Colon (tissue), 2 donors: ENCODE measurements at regions not wholly inside any gene's neighbourhood (a gene's known extent, or its start where the extent isn't known, plus 50 kb on each side); places are given as distances from the start of the nearest gene placed in this dataset.
"Not testable (repeated sequence)": the region's sequence is repeated elsewhere in the genome, so short reads cannot be mapped to it uniquely, and the experiment has no call there.

Source experiments
- FAIRE-seq: peaks from 2 replicates; lab custom pipeline; 2012; peaks lifted over from hg19 to GRCh38; lab: Jason Lieb, UNC
- donor health status: control.
- donor health status: control.

- peak; percentile 74 for FAIRE-seq
Measured at GRCh38 chr4:148954011-148954749, 512.0 kb upstream of the NR3C2 start.

DNA sequence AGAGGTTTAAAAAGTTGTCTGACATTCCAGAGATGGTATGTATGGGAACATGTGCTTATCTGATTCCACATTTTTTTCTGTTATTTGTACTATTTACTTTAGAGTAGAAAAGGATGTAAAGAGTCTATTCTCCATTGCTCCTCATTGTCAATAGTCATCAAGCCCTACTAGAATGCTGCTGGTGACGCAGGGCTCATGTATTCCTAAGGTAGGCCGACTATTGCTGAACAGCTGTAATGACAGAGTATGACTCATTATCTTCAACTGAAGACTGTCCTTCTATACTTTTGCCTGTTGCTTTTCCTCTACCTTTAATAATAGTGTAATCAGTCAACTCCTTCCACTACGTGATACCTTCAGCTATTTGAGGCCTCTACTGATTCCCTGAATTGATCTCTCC lies 509.1 kb upstream of the NR3C2 start:
- FAIRE-seq, result no peak

GRCh38 chr4:148946271-148946670 lies 504.1 kb upstream of the NR3C2 start:
- no peak for FAIRE-seq

DNA sequence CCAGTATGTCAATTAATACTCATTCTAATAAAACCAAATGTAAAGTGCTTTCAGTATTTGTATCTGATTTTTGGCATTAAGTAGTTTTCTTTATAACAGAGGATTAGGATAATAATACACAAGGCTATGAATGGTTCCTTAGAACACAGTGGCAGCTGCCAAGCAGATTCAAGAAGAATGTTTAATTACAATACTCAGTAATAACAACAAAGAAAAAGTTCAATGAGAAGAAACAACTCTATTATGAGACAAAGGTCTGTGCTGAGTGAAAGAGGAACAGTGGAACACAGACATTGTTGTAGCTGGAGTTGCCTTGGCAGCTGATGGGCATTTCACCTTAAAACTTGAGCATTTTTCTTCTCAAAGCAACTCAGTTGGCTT lies 502.6 kb upstream of the NR3C2 start:
- no peak for FAIRE-seq

DNA sequence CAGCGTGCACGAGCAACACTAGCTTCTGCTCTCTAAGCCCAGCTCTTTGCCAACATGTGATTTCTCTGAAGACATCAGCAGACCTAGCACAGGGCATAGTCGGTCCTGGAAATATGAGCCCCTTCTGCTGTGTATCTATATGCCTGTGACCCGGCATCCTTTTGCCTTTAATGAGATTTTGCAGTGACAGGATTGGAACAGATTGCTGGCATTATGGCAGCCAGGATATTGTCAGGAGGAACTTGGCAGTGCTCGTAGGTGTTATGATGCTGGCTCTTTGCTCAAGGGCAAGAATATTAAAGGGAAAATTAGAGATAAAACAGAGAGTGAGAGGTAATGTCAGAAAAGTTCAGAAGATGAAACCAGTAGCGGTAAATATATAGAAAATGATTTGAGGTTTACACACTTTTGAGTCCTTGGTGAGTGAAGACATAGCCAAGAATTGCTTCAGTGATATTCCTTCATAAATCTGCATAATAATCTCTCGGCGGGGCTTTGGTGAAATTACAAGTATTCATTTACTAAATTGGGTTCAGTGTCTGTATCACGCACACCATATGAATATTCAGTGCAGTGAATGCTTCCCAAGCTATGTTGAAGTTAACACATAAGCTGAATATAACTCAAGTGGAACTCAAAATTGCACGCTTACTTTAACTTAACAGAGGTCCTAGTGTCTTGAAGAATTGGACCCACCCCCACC lies 502.1 kb upstream of the NR3C2 start:
- no peak for FAIRE-seq

DNA sequence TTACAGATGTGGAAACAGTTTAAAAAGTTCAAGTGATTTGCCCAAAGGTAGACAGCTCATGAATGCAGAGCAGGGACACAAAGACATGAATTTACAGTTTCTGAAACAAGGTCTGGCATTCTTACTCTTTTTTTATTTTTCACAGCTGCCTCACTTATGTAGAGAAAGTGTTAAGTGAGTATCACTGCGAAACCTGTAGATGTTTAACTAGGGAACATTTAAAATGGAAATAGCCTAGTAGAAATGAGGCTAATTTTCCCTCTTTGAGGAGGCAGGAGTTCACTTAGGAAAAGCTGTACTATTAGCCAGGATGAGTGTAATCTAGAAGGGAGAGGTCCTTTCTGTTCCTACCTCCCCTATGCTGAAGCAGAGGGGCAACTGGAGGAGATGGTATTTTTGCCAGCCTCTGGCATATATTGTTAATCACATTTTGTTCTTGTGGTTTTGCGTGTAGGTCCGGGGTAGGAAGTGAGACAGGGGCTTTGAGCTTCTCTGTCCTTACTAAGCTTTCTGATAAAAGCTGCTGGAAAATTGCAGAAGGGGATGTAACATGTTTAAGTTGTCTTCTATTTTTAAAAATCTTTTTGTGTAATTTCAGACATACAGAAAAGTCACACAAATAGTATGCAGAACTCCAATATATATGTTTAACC lies 492.8 kb upstream of the NR3C2 start:
- FAIRE-seq, result no peak

DNA sequence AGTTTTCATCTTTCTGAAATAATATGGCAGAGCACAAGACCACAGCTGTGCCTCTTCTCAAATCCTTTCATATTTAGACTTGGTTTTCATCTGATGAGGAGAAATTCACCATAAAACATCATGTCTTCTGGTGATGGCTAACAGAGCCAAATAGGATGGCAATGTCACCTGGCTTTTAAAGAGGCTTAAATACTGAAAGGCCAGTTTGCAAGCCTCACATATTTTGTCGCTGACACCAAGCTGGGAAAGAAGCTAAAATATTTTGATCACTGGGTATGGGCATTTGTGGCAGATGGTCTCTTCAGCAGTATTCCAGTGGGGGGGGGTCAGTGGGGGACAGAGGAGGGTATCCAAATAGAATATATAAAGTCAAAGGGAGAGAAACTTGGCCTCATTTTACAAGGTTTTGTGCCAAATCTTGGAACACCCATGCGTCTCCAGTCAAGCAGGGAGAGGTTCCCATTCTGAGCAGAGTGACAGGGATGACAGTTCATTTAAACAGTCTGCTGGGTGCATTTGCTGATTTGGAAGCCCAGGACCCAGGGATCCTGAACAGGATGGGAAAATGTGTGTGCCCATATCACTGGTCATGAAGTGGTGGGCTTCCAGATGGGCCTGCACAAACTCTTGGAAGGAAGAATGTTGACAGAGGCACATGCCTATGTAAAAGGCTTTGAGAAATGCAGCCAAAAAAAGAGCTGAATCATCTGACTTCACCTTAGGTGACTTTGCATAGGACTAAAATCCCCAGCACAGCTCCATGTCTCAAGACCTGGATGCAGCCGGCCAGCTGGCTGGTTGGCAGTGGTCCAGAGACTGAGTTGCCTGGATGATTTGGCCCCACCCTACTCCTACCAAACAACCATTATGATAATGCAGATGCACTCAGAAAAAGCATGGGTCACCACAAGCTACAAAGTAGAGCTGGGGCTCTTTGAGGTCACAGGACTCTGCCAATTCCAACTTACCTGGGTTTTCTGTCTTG lies 484.4 kb upstream of the NR3C2 start:
- no peak for FAIRE-seq

DNA sequence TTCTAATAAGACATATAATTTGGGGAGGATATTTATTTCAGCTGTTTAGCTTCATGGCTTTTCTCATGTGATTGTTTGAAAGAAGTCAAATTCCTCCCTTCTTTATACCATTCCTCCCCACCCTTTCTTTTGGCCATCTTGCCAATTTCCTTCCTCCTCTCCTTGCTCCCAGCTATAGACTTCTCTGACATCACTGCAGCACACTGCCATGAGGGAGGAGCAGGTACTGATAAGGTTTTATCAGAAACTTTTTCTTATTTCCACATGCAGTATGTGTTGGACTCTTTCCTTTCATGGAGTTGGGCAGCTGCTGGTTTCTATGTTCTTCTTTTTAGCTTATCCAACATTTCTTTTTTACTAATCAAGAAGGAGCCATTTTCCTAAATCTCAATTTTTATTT lies 481.7 kb upstream of the NR3C2 start:
- FAIRE-seq, result no peak

DNA sequence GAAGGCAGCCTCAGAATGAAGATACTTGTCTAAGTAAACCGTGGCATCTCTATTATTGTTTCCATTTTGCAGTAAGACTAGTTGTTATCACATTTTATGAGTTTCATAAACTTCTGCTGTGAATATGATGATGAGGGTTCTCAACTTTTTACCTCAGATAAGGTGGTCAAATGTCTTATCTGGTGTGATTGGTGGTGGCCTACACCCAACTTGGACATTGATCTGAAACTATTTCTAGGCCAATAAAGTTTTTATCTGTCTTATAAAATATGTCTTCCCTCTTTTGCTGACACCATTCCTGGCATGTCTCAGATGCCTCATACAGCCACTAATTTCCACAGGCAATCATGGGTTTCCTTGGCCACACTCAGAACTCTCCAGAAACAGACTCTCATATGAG lies 480.3 kb upstream of the NR3C2 start:
- no peak for FAIRE-seq

DNA sequence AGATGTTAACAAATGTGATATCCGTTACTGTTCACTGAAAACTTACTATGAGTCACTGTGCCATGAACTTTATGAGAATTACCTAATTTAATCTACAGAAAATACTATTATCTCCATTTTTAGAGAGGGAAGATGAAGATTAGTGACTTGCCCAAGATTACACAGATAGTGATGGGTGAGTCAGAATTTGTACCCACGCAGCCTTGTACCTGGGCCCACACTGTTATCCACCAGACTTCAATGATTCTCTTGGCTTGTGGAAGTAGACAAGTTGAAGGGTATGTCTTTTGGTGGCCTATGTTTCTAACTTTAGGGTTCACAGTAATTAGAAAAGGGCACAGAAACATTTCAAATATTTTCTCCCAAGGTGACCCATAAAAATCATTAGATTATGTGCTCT lies 472.5 kb upstream of the NR3C2 start:
- no peak for FAIRE-seq

- FAIRE-seq, result no peak
Measured at GRCh38 chr4:148914301-148914700, 472.1 kb upstream of the NR3C2 start.

- FAIRE-seq, result no peak
Measured at GRCh38 chr4:148903388-148903787, 461.2 kb upstream of the NR3C2 start.

DNA sequence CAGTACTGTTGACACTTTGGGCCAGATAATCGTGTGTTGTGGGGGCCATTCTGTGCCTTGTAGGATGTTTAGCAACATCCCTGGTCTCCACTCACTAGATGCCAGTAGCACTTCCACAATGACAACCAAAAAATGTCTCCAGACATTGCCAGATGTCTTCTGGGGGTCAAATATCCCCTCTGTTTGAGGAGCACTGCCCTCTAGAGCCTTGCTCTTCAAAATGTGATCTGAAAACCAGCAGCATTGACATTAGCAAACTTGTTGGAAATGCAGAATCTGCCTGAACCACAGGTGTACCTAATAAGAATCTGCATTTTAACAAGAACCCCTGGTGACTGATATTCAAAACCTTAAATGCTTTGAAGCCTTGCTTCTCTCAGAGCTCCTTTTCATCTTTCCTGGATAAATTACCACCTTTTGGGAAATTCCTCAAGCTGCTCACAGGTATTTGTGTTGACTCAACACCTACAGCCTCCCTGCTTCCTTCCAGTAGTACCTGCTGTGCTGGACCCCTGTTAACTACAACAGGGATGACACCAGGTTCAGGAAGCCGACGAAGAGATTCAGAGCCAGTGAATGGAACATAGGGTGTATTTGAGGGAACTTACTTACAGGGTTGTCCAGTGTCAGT lies 459.0 kb upstream of the NR3C2 start:
- no peak for FAIRE-seq

GRCh38 chr4:148898139-148898538 lies 455.9 kb upstream of the NR3C2 start:
- not testable (repeated sequence) for FAIRE-seq

DNA sequence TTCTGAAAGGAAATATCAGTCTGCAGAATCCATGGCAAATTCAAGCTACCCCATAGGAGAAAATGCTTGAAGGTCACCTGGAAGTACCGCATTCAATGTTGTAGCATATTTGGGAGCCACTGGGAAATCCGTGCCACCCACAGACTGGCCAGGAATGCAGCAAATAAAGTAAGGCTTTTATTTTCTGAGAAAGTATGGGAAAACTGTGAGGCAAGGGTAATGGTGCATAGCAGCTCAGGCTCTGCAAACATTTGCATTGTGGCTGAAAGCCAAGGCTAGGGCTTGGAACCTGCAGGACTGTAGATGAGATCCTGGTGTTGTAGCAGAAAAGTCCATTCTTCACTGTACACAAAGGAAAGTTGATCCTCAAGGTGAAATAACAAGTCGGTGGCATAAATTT lies 450.9 kb upstream of the NR3C2 start:
- FAIRE-seq, result no peak

DNA sequence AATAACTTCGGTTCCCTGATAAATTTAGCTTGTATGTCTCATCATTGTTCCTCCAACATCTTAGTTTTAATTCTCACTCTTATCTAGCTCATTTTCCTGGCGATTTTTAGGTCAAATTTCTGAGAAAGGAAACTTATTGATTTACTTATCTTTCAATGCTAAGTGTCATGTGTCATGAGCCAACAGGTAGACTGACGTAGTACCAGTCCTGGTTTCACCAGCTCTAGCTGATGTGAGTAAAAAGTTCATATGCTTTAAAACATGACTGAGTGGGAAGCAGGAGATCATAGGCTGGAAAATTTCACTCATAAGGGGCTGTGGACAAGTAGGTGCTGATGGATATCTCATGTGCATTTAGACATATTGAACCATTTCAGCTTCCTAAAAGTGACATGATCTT lies 441.7 kb upstream of the NR3C2 start:
- FAIRE-seq, result no peak

DNA sequence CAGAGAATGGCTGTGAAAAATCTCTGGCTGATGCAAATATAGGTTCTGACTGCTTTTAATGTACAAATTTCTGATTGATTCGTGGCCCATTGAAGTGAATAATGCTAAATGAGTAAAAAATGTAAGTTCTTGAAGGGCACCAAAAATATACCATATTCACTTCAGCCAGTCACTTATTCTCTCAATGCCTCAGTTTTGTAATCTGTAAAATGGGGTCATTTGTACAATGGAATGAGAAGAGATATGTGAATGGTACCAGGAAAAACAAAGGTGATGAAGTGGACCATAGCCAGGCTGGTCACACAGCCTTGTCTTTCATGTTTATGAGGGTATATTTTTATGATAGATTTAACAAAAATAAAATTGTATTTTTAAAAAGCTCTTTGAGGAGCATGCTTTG lies 441.2 kb upstream of the NR3C2 start:
- no peak for FAIRE-seq

DNA sequence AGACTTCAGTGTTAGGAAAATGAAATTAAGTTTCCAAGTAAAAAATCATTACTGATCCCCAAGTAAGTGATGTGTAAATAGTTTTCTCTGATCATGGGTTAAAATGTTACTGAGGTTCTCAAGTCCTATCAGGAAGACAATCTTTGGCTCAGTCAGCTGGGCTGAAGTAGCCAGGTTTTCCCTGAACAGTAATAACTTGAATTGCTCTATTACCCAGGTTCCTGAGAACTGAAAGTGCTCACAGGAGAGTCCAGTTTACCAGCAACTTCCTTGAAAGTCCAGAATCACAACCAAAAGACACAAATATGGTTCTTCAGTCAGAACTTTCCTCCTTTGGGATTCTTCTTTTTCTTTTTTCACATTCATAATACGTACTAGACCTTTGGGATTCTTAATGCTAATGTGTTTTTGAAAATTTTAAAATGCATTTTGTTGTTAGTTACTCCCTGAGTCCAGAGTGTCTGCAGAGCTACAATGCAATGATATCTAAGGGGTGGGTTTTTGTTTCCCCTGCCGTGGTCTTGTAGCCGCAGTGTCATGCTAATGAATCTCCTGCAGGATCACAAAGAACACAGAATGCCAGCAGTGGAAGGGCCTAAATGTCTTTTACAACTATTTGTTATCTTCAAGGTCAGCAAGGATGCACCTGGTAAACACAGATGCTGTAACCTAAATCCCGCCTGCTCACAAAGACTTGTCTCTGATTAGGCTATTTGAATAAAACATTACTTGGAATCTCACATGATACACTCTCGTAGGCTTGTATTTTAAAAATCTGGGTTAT lies 439.8 kb upstream of the NR3C2 start:
- no peak for FAIRE-seq

GRCh38 chr4:148874331-148874730 lies 432.1 kb upstream of the NR3C2 start:
- no peak for FAIRE-seq

DNA sequence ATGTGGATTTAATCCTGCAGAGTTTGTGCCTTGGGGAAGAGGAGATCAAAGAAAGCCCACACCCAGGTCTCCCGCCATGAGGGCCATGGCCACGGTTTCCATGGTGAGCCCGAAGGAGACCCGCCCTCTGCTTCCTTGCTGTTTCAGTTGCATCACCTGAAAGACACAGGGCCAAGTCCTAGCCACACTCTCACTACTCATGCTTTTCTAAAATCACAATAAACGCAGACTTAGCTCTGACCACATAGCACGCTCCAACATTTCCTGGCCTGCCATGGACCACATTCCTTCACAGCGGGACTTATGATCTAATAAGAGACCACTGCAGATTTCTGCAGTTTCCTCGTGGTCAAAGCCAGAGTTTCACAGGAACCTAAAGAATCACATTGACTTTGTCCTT lies 426.0 kb upstream of the NR3C2 start:
- FAIRE-seq, result no peak

DNA sequence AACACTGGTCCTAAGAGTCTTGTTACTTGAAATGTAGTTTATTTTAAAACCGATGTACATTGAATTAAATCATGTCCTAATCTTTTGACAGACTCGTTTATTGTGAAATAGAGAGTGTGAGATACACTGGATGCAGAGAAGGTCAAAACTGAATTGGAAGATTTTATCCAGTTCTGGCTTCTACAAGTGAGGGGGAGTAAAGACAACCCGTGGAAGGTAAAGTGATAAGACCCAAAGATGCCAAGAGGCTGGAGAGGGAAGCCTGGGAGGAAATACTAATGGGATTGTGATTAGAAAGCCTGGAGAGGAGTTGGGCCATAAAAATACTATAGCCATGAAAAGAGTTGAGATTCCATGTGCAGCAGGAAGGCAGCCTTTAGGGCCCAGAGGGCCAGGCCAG lies 424.5 kb upstream of the NR3C2 start:
- no peak for FAIRE-seq
